GM19035 (cell line): ENCODE measurements at regions not wholly inside any gene's neighbourhood (a gene's known extent, or its start where the extent isn't known, plus 50 kb on each side); places are given as distances from the start of the nearest gene placed in this dataset.

Experiments
- ATAC-seq: cut with Tn5 transposase; IDR thresholded peaks from one replicate; pipeline ENCODE4 v1.9.1; 2021; ENCODE audit not compliant: unreplicated experiment

- ATAC-seq: no peak
Measured at GRCh38 chr3:64464955-64465354, 222.8 kb downstream of the ADAMTS9 start.

GRCh38 chr3:64463981-64464380, 223.8 kb downstream of the ADAMTS9 start:
- ATAC-seq: no peak

GRCh38 chr3:64462203-64462602, 225.6 kb downstream of the ADAMTS9 start:
- no peak for ATAC-seq

- ATAC-seq: no peak
Measured at GRCh38 chr3:64460877-64461276, 226.9 kb downstream of the ADAMTS9 start.

GRCh38 chr3:64460141-64460730, 227.6 kb downstream of the ADAMTS9 start:
- no peak for ATAC-seq

GRCh38 chr3:64459711-64460110, 228.1 kb downstream of the ADAMTS9 start:
- ATAC-seq: no peak

- no peak for ATAC-seq
Measured at GRCh38 chr3:64457811-64458210, 230.0 kb downstream of the ADAMTS9 start.

- ATAC-seq: no peak
Measured at GRCh38 chr3:64456674-64457073, 231.1 kb downstream of the ADAMTS9 start.

- ATAC-seq: no peak
Measured at GRCh38 chr3:64455351-64455750, 230.1 kb upstream of the PRICKLE2 start.

- ATAC-seq: no peak
Measured at GRCh38 chr3:64454768-64455167, 229.5 kb upstream of the PRICKLE2 start.

GRCh38 chr3:64454179-64454578, 228.9 kb upstream of the PRICKLE2 start:
- ATAC-seq: no peak

GRCh38 chr3:64451283-64452012, 226.2 kb upstream of the PRICKLE2 start:
- ATAC-seq: no peak

GRCh38 chr3:64450396-64450956, 225.2 kb upstream of the PRICKLE2 start:
- no peak for ATAC-seq

- ATAC-seq: no peak
Measured at GRCh38 chr3:64449026-64449425, 223.8 kb upstream of the PRICKLE2 start.

- ATAC-seq: no peak
Measured at GRCh38 chr3:64445944-64446300, 220.7 kb upstream of the PRICKLE2 start.

GRCh38 chr3:64445109-64445943, 220.1 kb upstream of the PRICKLE2 start:
- ATAC-seq: no peak

- no peak for ATAC-seq
Measured at GRCh38 chr3:64444490-64445108, 219.3 kb upstream of the PRICKLE2 start.

- no peak for ATAC-seq
Measured at GRCh38 chr3:64443546-64444381, 218.5 kb upstream of the PRICKLE2 start.

GRCh38 chr3:64441861-64442260, 216.6 kb upstream of the PRICKLE2 start:
- ATAC-seq: no peak

GRCh38 chr3:64440498-64440897, 215.2 kb upstream of the PRICKLE2 start:
- ATAC-seq: no peak
